ENCODE measurements at regions not wholly inside any gene's neighbourhood (a gene's known extent, or its start where the extent isn't known, plus 50 kb on each side); places are given as distances from the start of the nearest gene placed in this dataset.

GRCh38 chr2:7286120-7286519 lies 368.9 kb downstream of the RNF144A start:
- no peak for DNase-seq (ENCODE audit: low spot score)

- DNase-seq (ENCODE audit: low spot score) = no peak
Observed at GRCh38 chr2:7288484-7288883, 371.3 kb downstream of the RNF144A start.

GRCh38 chr2:7289697-7290096 lies 372.5 kb downstream of the RNF144A start:
- DNase-seq (ENCODE audit: low spot score) = no peak

- no peak for DNase-seq (ENCODE audit: low spot score)
Observed at GRCh38 chr2:7292154-7292691, 375.0 kb downstream of the RNF144A start.

- DNase-seq (ENCODE audit: low spot score) = no peak
Observed at GRCh38 chr2:7309582-7309981, 392.4 kb downstream of the RNF144A start.

GRCh38 chr2:7324706-7325105 lies 407.5 kb downstream of the RNF144A start:
- no peak for DNase-seq (ENCODE audit: low spot score)

- DNase-seq (ENCODE audit: low spot score) = no peak
Observed at GRCh38 chr2:7325186-7325585, 408.0 kb downstream of the RNF144A start.

- no peak for DNase-seq (ENCODE audit: low spot score)
Observed at GRCh38 chr2:7329465-7329864, 412.3 kb downstream of the RNF144A start.

GRCh38 chr2:7333189-7333765 lies 416.1 kb downstream of the RNF144A start:
- no peak for DNase-seq (ENCODE audit: low spot score)

GRCh38 chr2:7333960-7334493 lies 416.8 kb downstream of the RNF144A start:
- DNase-seq (ENCODE audit: low spot score) = no peak

GRCh38 chr2:7338961-7339360 lies 421.7 kb downstream of the RNF144A start:
- no peak for DNase-seq (ENCODE audit: low spot score)

GRCh38 chr2:7346336-7346735 lies 429.1 kb downstream of the RNF144A start:
- no peak for DNase-seq (ENCODE audit: low spot score)

- no peak for DNase-seq (ENCODE audit: low spot score)
Observed at GRCh38 chr2:7348761-7349160, 431.5 kb downstream of the RNF144A start.

GRCh38 chr2:7352191-7352590 lies 435.0 kb downstream of the RNF144A start:
- no peak for DNase-seq (ENCODE audit: low spot score)

- DNase-seq (ENCODE audit: low spot score) = no peak
Observed at GRCh38 chr2:7353571-7353970, 436.4 kb downstream of the RNF144A start.

GRCh38 chr2:7355781-7356180 lies 438.6 kb downstream of the RNF144A start:
- DNase-seq (ENCODE audit: low spot score) = no peak

- no peak for DNase-seq (ENCODE audit: low spot score)
Observed at GRCh38 chr2:7356909-7357584, 439.8 kb downstream of the RNF144A start.

- no peak for DNase-seq (ENCODE audit: low spot score)
Observed at GRCh38 chr2:7357993-7358392, 440.8 kb downstream of the RNF144A start.

GRCh38 chr2:7358865-7359447 lies 441.7 kb downstream of the RNF144A start:
- no peak for DNase-seq (ENCODE audit: low spot score)

GRCh38 chr2:7363906-7364305 lies 446.7 kb downstream of the RNF144A start:
- DNase-seq (ENCODE audit: low spot score) = peak; percentile 14

- no peak for DNase-seq (ENCODE audit: low spot score)
Observed at GRCh38 chr2:7368211-7368610, 451.0 kb downstream of the RNF144A start.

- DNase-seq (ENCODE audit: low spot score) = no peak
Observed at GRCh38 chr2:7373156-7373555, 455.9 kb downstream of the RNF144A start.

- DNase-seq (ENCODE audit: low spot score) = no peak
Observed at GRCh38 chr2:7375901-7376300, 458.7 kb downstream of the RNF144A start.

All from HT-29 (cell line).